HG03469 (cell line): ENCODE measurements at regions not wholly inside any gene's neighbourhood (a gene's known extent, or its start where the extent isn't known, plus 50 kb on each side); places are given as distances from the start of the nearest gene placed in this dataset.
"Not testable (repeated sequence)": the region's sequence is repeated elsewhere in the genome, so short reads cannot be mapped to it uniquely, and the experiment has no call there.

Experiments used
- ATAC-seq: cut with Tn5 transposase; IDR thresholded peaks from one replicate; pipeline ENCODE4 v1.9.1; 2021; ENCODE audit warnings: mild to moderate bottlenecking, moderate library complexity, moderate number of reproducible peaks; ENCODE audit not compliant: unreplicated experiment

GRCh38 chr5:126274076-126274762, 149.0 kb upstream of the GRAMD2B start:
- ATAC-seq: no peak

GRCh38 chr5:126274763-126275125, 148.5 kb upstream of the GRAMD2B start:
- ATAC-seq: no peak

- ATAC-seq: no peak
Measured at GRCh38 chr5:126277762-126278161, 145.4 kb upstream of the GRAMD2B start.

- no peak for ATAC-seq
Measured at GRCh38 chr5:126280343-126280742, 142.9 kb upstream of the GRAMD2B start.

GRCh38 chr5:126280846-126281245, 142.4 kb upstream of the GRAMD2B start:
- no peak for ATAC-seq

- ATAC-seq: no peak
Measured at GRCh38 chr5:126284977-126285696, 138.1 kb upstream of the GRAMD2B start.

- not testable (repeated sequence) for ATAC-seq
Measured at GRCh38 chr5:126296121-126296520, 127.1 kb upstream of the GRAMD2B start.

- no peak for ATAC-seq
Measured at GRCh38 chr5:126300293-126300692, 122.9 kb upstream of the GRAMD2B start.

- ATAC-seq: no peak
Measured at GRCh38 chr5:126301056-126301455, 122.2 kb upstream of the GRAMD2B start.

GRCh38 chr5:126309860-126310259, 113.3 kb upstream of the GRAMD2B start:
- ATAC-seq: no peak

- no peak for ATAC-seq
Measured at GRCh38 chr5:126311766-126312165, 111.4 kb upstream of the GRAMD2B start.

GRCh38 chr5:126315341-126315740, 107.9 kb upstream of the GRAMD2B start:
- ATAC-seq: no peak

- no peak for ATAC-seq
Measured at GRCh38 chr5:126332326-126332725, 90.9 kb upstream of the GRAMD2B start.

GRCh38 chr5:126334760-126335159, 88.4 kb upstream of the GRAMD2B start:
- no peak for ATAC-seq

- ATAC-seq: no peak
Measured at GRCh38 chr5:126335886-126336285, 87.3 kb upstream of the GRAMD2B start.

GRCh38 chr5:126338635-126339034, 84.6 kb upstream of the GRAMD2B start:
- ATAC-seq: no peak

- no peak for ATAC-seq
Measured at GRCh38 chr5:126339215-126339805, 83.9 kb upstream of the GRAMD2B start.

- ATAC-seq: no peak
Measured at GRCh38 chr5:126341906-126342630, 81.1 kb upstream of the GRAMD2B start.

GRCh38 chr5:126348855-126349635, 74.2 kb upstream of the GRAMD2B start:
- no peak for ATAC-seq

GRCh38 chr5:126351153-126351552, 72.1 kb upstream of the GRAMD2B start:
- no peak for ATAC-seq
